ENCODE measurements at regions not wholly inside any gene's neighbourhood (a gene's known extent, or its start where the extent isn't known, plus 50 kb on each side); places are given as distances from the start of the nearest gene placed in this dataset.

- no peak for DNase-seq
Measured at GRCh38 chr19:30888937-30889336, 460.3 kb downstream of the TSHZ3 start.

DNA sequence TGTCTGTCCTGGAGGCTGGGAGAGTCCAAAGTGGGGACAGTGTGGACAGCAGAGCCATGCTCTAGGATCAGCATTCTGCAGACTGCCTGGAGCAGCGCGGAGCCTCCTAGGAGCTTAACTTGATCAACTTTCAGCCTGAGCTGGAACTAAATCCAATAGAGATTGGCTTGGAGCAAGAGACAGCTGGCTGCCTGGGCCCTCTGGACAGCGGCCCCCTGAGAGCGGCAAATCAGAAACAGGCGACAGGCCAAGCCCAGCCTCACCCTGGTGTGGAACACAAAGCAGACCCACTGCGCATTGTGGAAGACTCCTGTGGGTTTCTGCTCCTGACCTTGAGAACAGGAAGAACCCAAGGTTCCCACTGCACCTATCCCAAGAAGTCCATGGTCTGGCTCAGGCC, 462.2 kb downstream of the TSHZ3 start:
- DNase-seq, result no peak

DNA sequence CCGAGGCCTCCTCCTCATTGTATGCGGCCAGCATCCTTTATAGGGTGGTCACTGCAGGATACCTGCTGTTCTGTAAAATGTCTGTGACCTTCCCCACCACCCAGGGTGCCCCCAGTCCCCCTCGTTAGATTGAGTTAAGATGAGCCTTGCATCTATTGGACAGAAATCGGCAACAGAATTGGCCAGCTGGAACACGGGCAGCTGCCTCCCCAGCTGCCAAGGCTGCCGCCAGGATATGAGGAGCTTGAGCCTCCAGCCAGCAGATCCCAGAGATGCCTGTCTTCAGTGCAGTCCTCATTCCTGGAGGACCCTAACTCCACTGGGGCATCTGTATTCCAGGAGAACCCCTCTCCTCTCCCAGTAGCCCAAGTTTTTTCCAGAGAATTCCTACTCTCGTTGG, 463.0 kb downstream of the TSHZ3 start:
- DNase-seq, result no peak

- DNase-seq, result no peak
Measured at GRCh38 chr19:30884146-30884812, 465.0 kb downstream of the TSHZ3 start.

GRCh38 chr19:30883071-30883470, 466.2 kb downstream of the TSHZ3 start:
- DNase-seq, result no peak

DNA sequence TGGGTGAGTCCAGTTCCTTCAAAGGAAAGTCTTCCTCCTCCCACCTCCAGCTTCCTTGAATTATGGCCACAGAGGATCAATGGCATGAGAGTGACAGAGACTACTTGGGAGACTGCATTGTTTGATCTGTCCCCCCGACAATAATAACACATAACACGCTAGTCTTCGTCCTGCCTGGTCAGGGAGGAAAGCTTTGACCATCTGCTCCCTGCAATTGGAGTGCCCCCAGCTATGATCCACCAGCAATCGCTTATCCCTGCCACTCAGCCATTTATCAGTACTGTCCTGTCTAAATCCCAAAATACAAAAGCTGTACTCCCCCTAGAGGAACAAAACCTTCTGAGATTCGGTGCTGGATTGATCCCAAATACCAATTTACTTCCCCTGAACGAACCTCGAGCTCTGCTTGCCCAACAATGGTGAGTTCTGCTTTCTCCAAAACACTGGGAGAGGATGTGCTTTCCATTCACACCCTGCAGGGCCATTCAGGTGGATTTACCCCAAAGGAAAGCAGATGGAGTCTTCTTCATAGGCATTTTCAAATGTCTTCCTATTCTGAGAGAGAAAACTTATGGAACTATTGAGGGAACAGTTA, 466.7 kb downstream of the TSHZ3 start:
- DNase-seq, result no peak

GRCh38 chr19:30881930-30882329, 467.3 kb downstream of the TSHZ3 start:
- no peak for DNase-seq

DNA sequence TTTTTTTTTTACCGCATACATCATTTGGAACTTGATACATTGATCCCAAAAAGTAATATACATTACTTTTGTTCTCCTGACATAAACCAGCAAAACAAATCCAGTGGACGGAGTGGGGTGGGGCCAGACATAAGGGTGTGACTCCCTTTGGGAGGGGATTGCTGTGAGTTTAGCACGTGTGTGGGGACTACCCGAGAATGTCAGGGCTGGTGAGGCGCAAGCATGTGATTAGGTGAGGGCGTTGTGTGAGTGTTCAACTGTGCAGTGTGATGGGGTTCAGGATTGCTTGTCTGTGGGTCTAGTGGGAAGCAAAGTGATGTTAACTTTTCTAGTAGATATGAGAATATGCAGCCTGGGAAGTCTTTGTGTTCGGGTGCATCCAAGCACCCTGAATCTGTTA, 468.0 kb downstream of the TSHZ3 start:
- no peak for DNase-seq

- no peak for DNase-seq
Measured at GRCh38 chr19:30880551-30880950, 468.7 kb downstream of the TSHZ3 start.

GRCh38 chr19:30880151-30880550, 469.1 kb downstream of the TSHZ3 start:
- no peak for DNase-seq

GRCh38 chr19:30879736-30880135, 469.5 kb downstream of the TSHZ3 start:
- DNase-seq, result no peak

DNA sequence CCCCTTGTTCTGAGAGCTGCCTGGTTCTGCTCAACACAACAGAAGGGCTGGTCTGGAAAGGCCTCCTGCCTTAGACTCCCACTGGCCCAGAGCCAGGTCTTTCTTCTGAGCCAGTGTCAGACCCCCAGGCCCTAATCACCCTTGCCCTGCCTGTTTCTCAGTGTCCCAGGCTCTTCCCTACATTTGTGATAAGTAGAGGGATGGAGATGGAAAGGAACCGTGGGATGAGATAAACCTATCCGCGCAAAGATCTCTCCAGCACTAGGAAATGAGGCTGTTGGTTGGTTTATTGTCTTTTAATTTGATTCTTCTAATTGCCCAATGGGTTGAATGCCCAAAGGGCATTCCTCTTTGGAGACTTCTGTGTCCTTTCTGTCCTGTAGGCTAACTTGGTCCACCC, 470.0 kb downstream of the TSHZ3 start:
- DNase-seq, result no peak

- DNase-seq, result no peak
Measured at GRCh38 chr19:30878495-30878894, 470.7 kb downstream of the TSHZ3 start.

GRCh38 chr19:30877661-30878113, 471.5 kb downstream of the TSHZ3 start:
- no peak for DNase-seq

DNA sequence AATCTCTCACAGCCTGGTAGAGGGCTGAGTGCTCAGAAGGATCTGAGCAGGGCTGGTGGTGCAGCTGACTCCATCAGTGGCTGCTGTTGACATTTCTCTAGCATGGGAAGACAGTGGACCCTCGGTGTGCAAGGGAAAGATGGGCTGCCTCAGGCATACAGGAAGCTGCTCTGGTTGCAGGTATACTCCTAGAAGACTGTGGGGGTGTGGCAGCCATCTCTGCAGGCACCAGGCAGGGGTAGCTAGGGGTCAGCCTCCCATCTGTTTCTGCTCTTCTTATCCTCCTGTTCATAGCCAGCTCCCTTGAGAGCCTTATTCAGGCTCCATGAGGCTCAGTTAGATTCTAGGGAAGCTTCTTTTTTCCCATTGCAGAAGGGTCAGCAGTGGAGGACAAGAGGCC, 475.5 kb downstream of the TSHZ3 start:
- DNase-seq, result no peak

- DNase-seq, result no peak
Measured at GRCh38 chr19:30873003-30873402, 476.2 kb downstream of the TSHZ3 start.

DNA sequence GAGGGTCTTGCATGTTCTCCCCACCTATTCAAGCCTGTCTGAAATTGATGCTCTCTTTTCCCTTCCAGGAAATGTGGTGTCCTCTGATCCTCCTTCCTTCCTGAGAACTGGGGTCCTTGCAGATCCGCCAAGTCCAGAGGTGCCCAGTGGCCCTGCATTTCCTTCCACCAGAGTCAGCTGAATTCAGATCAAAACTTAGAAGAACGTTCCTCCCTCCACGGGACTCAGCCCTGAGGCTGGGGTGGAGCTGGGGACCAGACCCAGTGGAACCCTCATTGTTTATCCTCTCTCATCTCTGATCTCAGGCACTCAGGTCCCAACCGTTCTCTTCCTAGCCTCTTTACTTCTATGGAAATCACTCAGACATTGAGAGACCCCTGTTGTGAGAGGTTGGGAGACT, 477.3 kb downstream of the TSHZ3 start:
- no peak for DNase-seq

GRCh38 chr19:30870876-30871275, 478.4 kb downstream of the TSHZ3 start:
- no peak for DNase-seq

GRCh38 chr19:30865511-30865910, 483.7 kb downstream of the TSHZ3 start:
- no peak for DNase-seq

DNA sequence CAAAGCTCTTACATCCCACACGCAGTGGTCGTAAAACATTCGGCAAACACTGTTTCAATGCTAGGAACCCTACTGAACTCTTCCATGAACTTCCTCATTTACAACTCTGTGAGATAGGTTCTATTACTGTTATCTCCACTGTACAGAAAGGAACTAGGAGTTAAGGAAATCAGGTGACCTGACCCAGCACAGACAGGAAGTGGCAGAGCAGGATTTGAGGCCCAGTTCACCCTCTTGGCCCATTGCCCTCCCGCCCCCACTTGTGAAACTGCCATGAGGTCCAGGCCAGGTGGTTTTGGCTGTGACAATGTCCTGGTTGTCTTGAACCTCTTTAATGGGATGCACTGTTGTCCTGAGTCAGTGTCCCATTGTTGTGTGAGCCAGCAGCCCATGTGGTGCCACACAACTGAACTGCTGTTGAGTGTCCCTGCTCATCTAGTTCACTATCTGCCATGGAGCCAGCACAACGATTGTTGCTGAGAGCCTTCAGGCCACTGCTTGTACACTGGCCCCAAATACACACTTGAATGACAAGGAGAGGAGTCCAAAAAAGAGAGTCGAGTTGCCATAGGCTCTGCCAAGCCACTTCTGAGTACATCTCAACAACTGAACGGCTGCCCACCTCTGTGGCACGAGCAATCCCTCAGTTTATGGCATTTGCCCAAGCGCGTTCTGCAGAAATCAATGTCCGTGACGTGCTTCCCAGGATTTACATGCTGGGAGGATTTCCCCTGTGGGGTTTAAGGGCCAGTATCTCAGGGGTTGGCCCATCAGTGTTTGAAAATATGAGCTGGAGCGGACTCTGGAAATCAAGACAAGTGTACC, 484.6 kb downstream of the TSHZ3 start:
- DNase-seq, result no peak

DNA sequence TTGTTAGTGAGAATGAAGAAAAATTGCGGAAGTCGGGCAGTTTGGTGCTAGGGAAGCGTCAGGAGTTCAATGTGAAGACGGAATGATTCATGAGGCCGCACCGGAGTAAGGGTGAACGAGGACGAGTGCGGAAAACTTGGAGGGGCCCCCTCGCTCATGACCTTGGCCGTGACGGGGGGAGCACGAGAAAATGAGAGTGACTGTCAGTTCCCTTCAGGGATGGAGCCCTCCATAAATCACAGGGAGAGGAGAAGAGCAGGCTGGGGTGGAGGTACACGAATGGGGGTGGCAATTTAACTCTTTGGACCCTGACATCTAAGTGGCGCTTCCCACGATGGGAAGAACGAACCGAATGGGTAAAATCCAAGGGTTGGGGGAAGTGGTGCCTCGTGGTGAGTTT, 486.4 kb downstream of the TSHZ3 start:
- no peak for DNase-seq

DNA sequence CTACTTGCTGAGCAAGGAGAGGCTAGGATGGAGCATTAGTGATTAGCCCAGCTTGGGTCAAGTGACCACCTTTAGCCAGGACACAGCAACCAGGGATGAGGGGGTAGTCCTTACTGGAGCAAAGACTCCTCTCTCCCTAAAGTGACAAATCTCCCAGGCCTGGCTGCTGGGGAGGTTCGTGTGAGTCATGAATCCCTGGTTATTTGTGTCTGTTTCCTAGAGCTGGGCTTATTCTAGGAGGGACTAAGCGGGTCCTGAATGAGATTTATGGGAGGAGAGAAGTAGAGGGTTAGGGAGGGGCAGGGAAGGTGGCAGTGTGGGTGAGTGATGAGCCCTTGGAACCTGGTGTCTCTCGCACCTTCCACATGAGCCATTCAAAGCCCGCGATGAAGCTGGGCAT, 487.3 kb downstream of the TSHZ3 start:
- DNase-seq, result no peak

DNA sequence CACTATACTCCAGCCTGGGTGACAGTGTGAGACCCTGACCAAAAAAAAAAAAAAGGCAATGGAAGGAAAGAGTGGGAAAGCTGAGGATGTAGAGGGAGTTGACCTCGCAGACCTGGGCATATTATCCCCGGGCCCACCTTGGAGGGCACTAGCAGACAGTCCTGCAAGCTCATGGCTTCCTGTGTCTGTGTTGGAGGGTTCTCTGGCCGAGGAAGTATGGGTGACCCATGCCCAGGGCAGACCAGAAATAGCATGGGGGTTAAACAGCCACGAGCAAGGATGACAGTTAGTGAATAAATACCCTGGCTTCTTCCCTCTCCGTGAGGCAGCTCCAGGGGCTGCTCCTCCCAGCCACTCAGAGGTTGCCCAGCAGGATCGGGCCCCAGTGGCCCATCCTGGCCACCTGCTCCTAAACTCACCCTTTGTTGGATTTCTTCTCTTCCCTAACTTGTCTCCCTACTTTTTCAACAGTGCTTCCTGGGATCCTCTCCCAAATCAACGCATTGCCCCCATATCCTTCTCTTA, 485.8 kb downstream of the ZNF536 start:
- DNase-seq, result no peak

- DNase-seq, result no peak
Measured at GRCh38 chr19:30857388-30857787, 485.2 kb downstream of the ZNF536 start.
